DOHH2 (cell line): ENCODE measurements at regions not wholly inside any gene's neighbourhood (a gene's known extent, or its start where the extent isn't known, plus 50 kb on each side); places are given as distances from the start of the nearest gene placed in this dataset.

Experiments used
- EZH2phosphoT487 ChIP-seq: fragments of 200-600 bp; sonication (generic); IDR thresholded peaks from 2 replicates; pipeline ENCODE4 v1.6.1; 2017; ENCODE audit warnings: borderline replicate concordance, mild to moderate bottlenecking, antibody characterized with exemption, low read length, moderate library complexity, mixed read lengths
- TF ChIP-seq, protein P1 (sequence below): fragments of 200-600 bp; sonication (generic); IDR thresholded peaks from one replicate; pipeline ENCODE4 v1.5.1; 2014; ENCODE audit warnings: antibody characterized with exemption, mild to moderate bottlenecking, low read depth, low read length; ENCODE audit not compliant: poor library complexity, severe bottlenecking

DNA sequence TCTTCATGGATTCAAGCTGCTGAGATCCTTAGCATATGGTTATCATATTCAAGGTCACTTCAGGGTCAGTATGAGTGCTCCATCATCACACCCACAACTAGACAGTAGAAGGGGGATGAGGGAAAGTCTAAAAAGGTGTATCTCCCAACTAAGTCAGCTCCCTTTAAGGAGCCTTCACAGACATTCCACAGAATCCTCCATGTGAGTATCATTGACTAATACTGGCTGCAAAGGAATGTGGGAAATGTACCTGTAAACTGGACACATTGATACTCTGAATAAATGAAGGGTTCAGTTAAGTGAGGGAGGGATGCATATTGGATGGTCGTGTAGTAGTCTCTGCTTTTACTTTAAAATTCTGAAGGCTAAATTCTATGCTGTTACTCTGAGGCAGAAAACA, 330.7 kb downstream of the LRRC70 start:
- TF ChIP-seq, protein P1, sequence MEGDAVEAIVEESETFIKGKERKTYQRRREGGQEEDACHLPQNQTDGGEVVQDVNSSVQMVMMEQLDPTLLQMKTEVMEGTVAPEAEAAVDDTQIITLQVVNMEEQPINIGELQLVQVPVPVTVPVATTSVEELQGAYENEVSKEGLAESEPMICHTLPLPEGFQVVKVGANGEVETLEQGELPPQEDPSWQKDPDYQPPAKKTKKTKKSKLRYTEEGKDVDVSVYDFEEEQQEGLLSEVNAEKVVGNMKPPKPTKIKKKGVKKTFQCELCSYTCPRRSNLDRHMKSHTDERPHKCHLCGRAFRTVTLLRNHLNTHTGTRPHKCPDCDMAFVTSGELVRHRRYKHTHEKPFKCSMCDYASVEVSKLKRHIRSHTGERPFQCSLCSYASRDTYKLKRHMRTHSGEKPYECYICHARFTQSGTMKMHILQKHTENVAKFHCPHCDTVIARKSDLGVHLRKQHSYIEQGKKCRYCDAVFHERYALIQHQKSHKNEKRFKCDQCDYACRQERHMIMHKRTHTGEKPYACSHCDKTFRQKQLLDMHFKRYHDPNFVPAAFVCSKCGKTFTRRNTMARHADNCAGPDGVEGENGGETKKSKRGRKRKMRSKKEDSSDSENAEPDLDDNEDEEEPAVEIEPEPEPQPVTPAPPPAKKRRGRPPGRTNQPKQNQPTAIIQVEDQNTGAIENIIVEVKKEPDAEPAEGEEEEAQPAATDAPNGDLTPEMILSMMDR: no peak
- no peak for TF ChIP-seq EZH2phosphoT487
